GM12891 (cell line): ENCODE measurements at regions not wholly inside any gene's neighbourhood (a gene's known extent, or its start where the extent isn't known, plus 50 kb on each side); places are given as distances from the start of the nearest gene placed in this dataset.

Experiments
- PAX5 ChIP-seq: IDR thresholded peaks from 2 replicates; pipeline ENCODE4 v1.6.1; 2011; ENCODE audit warnings: low read length, moderate library complexity, mild to moderate bottlenecking; ENCODE audit not compliant: insufficient read depth, severe bottlenecking
- POLR2A ChIP-seq: IDR thresholded peaks from 2 replicates; pipeline ENCODE4 v1.6.1; 2011; ENCODE audit warnings: low read depth, low read length, control low read depth
- POLR2AphosphoS5 ChIP-seq: IDR thresholded peaks from 2 replicates; pipeline ENCODE4 v1.6.1; 2011; ENCODE audit warnings: low read depth, low read length, control low read depth
- POU2F2 ChIP-seq: IDR thresholded peaks from 2 replicates; pipeline ENCODE4 v1.6.1; 2011; ENCODE audit warnings: low read depth, mild to moderate bottlenecking, control low read depth, low read length, moderate library complexity
- TAF1 ChIP-seq: IDR thresholded peaks from 2 replicates; pipeline ENCODE4 v1.6.1; 2011; ENCODE audit warnings: low read depth, low read length, control low read depth

DNA sequence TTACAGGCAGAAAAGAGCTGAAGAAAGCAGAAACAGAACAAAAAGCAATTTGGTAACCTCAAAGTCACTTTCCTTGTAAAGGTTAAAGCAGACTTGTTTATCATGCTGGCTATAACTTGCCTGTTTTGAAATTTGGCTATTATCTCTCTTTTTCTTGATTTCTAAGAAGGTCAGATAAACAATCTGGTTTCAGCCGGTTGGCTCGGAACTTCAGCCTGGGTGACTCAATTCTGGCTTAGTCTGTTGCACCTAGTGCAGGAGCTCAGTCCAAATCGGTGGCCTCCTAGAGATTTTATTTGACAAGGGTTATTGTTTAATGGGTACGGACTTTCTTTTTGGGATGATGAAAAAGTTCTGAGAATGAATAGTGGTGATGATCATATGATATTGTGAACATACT is 367.1 kb upstream of the B3GAT1 start:
- TF ChIP-seq POLR2A: no peak
- TF ChIP-seq TAF1: no peak
- TF ChIP-seq POLR2AphosphoS5: no peak
- no peak for TF ChIP-seq PAX5
- TF ChIP-seq POU2F2: no peak
